Ascending aorta (tissue), 2 donors: ENCODE measurements at regions not wholly inside any gene's neighbourhood (a gene's known extent, or its start where the extent isn't known, plus 50 kb on each side); places are given as distances from the start of the nearest gene placed in this dataset.

Experiments
- DNase-seq, 2 donors: peaks; one replicate each; pipeline ENCODE4 v3.0.0-alpha.2; 2019; ENCODE audit warnings: low spot score in 2 of 2
- H3K27ac ChIP-seq, 2 donors: fragments of 200-600 bp; sonication (generic); one replicate each; pipeline ENCODE4 v1.5.1; 2016 to 2017; ENCODE audit warnings: mild to moderate bottlenecking in 1 of 2
- H3K27me3 ChIP-seq: fragments of 200-600 bp; sonication (generic); one replicate; pipeline ENCODE4 v1.5.1; 2017
- H3K36me3 ChIP-seq, 2 donors: fragments of 200-600 bp; sonication (generic); one replicate each; pipeline ENCODE4 v1.5.1; 2016
- H3K4me1 ChIP-seq, 2 donors: fragments of 200-600 bp; sonication (generic); one replicate each; pipeline ENCODE4 v1.5.1; 2016 to 2017; ENCODE audit warnings: mild to moderate bottlenecking in 1 of 2
- H3K4me3 ChIP-seq, 2 donors: fragments of 200-600 bp; sonication (generic); one replicate each; pipeline ENCODE4 v1.5.1; 2016 to 2017; ENCODE audit warnings: mild to moderate bottlenecking in 1 of 2
- H3K9me3 ChIP-seq, 2 donors: fragments of 200-600 bp; sonication (generic); one replicate each; pipeline ENCODE4 v1.5.1; 2016
- intact Hi-C: fragments of 100-400 bp; cut with DNase I; formaldehyde crosslinking; loops from one replicate; pipeline ENCODE4 v1.15.1; 2023
- TF ChIP-seq, protein P1 (sequence below), 3 experiments: fragments of 200-600 bp in 2 of 3; fragments of 450-650 bp in 1 of 3; sonication (generic) in 2 of 3; IDR thresholded peaks; one replicate each; pipeline ENCODE4 v1.5.1; 2016 to 2019; ENCODE audit warnings: antibody characterized with exemption in 3 of 3, mild to moderate bottlenecking in 1 of 3, moderate library complexity in 1 of 3

DNA sequence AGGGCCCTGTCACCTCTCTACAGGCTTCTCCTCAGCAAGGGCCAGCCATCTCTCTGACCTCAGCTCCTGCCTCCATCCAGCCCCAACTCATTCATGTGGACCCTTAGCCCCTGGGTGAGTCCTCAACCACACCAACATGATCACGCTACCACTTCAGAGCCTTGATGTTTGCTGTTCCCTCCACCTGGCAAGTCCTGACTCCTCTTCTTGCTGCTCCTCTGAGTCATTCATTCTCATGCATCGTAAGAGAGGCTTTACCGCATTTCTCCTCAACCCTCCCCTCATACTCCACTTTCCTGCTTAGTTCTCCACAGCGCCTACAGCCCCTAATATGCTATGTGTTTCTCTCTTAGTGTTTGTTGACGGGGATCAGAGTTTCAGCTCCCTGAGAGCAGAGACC is 99.9 kb downstream of the C17orf67 start:
- no peak for DNase-seq
- no peaks in the 10 kb centered on the region for H3K9me3 ChIP-seq
- H3K4me3 ChIP-seq = no peak overlapping the region
- TF ChIP-seq, protein P1, sequence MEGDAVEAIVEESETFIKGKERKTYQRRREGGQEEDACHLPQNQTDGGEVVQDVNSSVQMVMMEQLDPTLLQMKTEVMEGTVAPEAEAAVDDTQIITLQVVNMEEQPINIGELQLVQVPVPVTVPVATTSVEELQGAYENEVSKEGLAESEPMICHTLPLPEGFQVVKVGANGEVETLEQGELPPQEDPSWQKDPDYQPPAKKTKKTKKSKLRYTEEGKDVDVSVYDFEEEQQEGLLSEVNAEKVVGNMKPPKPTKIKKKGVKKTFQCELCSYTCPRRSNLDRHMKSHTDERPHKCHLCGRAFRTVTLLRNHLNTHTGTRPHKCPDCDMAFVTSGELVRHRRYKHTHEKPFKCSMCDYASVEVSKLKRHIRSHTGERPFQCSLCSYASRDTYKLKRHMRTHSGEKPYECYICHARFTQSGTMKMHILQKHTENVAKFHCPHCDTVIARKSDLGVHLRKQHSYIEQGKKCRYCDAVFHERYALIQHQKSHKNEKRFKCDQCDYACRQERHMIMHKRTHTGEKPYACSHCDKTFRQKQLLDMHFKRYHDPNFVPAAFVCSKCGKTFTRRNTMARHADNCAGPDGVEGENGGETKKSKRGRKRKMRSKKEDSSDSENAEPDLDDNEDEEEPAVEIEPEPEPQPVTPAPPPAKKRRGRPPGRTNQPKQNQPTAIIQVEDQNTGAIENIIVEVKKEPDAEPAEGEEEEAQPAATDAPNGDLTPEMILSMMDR (IDR thresholded peaks at IDR 0.05) = no peak
- intact Hi-C loops = no loop called here
- no peaks in the 10 kb centered on the region for H3K4me1 ChIP-seq
- H3K27ac ChIP-seq = no peak overlapping the region
- H3K36me3 ChIP-seq = no peaks in the 10 kb centered on the region
- H3K27me3 ChIP-seq = no peaks in the 10 kb centered on the region

DNA sequence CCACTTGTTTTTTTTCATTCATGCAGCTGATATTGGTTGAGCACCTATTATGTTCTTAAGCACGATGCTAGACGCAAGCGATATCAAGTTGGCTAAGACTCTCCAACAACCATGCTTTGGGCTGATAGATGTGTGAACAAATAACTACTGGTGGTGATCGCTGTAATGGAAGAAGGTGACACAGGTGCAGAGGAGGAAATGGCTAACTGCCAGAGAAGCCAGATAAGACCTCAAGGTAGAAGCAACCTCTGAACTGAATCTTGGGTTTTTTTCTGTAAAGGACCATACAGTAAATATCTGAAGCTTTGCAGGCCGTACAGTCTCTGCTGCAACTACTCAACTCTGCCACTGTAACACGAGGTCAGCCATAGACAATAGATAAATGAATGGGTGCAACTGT is 97.9 kb downstream of the C17orf67 start:
- Histone ChIP-seq H3K27ac (no peak overlapping the region), H3K9me3 (no peaks in the 10 kb centered on the region), H3K36me3 (no peaks in the 10 kb centered on the region), H3K4me1 (no peaks in the 10 kb centered on the region), H3K27me3 (no peaks in the 10 kb centered on the region), H3K4me3 (no peak overlapping the region)
- no peak for DNase-seq
- TF ChIP-seq, protein P1 (IDR thresholded peaks at IDR 0.05) = no peak
- intact Hi-C loops = no loop called here

DNA sequence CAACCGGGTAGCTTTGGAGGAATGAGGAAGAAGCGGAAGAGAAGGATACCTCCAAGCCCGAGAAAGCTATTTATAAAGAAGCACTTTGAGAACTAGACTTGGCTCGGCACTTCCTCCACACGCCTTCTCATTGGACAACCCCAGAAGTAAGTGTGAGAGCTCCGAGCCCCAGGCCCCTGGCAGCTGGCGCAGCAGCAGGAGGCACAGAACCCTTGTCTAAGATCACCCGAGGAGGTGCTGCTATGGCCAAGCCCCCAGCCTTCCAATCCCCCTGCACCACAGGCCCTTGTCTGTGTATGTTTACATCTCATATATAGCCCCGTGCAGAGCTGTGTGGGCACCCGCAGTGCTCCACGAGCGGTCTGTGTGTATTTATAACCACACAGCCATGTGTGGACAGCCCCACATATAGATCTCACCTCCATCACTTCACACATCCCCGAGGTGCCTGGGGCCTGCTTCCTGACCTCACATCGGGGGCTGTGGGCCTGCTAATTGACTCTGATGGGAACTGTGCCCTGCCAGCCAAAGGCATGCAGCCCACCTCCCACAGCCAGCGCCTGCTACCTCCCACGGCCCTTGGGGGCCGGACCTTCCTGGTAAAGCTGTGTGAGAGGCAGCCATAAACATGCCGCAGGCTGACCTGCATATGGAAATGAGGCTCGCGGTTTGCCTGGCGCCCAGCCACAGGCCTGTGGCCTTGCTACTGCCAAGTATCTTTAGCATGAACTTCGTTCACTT is 96.1 kb downstream of the C17orf67 start:
- Histone ChIP-seq H3K36me3 (no peaks in the 10 kb centered on the region), H3K4me1 (no peaks in the 10 kb centered on the region), H3K4me3 (no peak overlapping the region), H3K27me3 (no peaks in the 10 kb centered on the region), H3K9me3 (no peaks in the 10 kb centered on the region), H3K27ac (no peak overlapping the region)
- DNase-seq = no peak
- intact Hi-C loops = no loop called here
- TF ChIP-seq, protein P1 (IDR thresholded peaks at IDR 0.05) = no peak

DNA sequence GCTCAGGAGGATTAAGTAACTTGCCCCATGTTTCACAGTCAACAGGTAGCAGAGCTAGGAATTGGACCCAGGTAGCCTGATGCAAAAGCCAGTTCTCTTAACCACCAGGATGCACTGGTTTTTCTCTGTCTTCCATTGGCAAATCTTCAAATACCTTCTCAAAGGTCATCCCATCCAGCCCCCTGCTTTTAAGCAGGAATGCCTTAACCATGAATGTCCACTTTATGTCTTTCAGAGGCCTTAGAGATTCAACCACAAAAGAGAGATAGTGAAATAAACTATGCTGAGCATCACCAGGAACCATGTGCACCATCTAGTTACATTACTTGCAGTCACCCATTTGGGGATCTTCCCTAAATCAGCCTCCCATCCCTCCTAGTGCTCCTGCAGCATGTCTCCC is 94.3 kb downstream of the C17orf67 start:
- Histone ChIP-seq H3K36me3 (no peaks in the 10 kb centered on the region), H3K9me3 (no peaks in the 10 kb centered on the region), H3K4me1 (no peaks in the 10 kb centered on the region), H3K27ac (no peak overlapping the region), H3K4me3 (no peak overlapping the region), H3K27me3 (no peaks in the 10 kb centered on the region)
- TF ChIP-seq, protein P1 (IDR thresholded peaks at IDR 0.05) = no peak
- DNase-seq = no peak
- intact Hi-C loops = no loop called here

DNA sequence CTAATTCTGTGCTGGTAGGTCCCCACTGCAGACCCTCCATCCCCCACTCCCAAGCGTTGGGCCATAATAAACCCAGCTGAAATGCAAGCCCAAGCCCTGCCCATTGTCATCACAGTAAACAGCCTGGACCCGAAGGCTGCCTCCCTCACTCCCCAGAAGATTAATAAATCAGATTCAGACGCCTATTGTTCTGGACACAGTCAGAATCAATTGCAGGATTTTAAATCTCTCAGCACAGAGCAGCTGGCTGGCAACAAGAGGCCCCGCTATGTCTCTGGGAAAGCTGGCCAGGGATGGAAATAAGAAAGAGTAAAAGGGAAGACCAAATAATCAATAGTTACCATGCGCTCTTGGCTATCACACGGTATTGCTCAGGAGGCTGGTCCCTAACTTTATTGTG is 93.9 kb downstream of the C17orf67 start:
- Histone ChIP-seq H3K27me3 (no peaks in the 10 kb centered on the region), H3K27ac (no peak overlapping the region), H3K36me3 (no peaks in the 10 kb centered on the region), H3K4me1 (no peaks in the 10 kb centered on the region), H3K9me3 (no peaks in the 10 kb centered on the region), H3K4me3 (no peak overlapping the region)
- DNase-seq = no peak
- TF ChIP-seq, protein P1 (IDR thresholded peaks at IDR 0.05) = no peak
- intact Hi-C loops = no loop called here

DNA sequence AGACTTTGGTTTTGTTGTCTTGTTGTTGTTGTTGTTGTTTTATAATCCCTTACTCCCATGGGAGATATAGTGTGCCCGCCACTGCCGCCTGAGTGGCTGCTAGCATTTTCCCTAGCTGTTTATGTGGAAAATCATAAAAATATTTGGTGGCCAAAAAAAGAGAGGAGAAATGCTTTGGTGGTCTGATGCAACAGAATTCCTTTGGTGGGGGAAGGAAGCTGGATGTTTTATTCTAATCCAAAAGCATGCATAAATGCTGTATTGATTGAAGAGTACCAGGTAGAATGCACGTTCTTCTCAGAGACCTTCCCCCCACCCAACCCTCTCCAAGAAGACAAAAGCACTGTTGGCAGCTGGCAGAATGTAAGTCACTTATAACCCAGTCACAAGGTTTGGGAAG is 93.2 kb downstream of the C17orf67 start:
- Histone ChIP-seq H3K27ac (no peak overlapping the region), H3K27me3 (no peaks in the 10 kb centered on the region), H3K4me1 (no peaks in the 10 kb centered on the region), H3K9me3 (no peaks in the 10 kb centered on the region), H3K36me3 (no peaks in the 10 kb centered on the region), H3K4me3 (no peak overlapping the region)
- no peak for DNase-seq
- TF ChIP-seq, protein P1 (IDR thresholded peaks at IDR 0.05) = no peak
- intact Hi-C loops = no loop called here
